ENCODE measurements at regions not wholly inside any gene's neighbourhood (a gene's known extent, or its start where the extent isn't known, plus 50 kb on each side); places are given as distances from the start of the nearest gene placed in this dataset.

DNA sequence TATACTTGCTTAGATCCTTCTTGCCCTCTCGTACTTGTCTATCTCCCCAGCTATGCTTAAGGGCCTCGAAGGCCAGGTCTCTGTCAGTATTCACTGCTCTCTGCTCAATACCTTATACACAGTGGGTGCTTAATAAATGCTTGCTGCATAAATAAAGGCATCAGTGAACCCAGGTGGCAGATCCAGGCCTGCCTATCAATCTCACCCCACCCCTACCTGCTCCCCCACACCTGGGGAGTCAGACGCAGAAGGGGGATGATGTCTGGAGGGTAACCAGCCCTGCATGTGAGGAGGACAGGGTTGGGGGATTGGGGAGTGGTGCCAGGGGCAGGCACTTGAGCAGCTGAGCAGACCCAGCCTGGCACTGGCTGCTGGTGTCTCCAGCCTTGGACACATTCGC lies 430.6 kb downstream of the MN1 start:
- H3K4me1 ChIP-seq (replicated peaks), result no peaks in the 10 kb centered on the region
- 95% methylated on average over 4 of the region's 4 CpGs for WGBS
- intact Hi-C loops (cut with DNase I), result no loop called here
- TF ChIP-seq, protein P1, sequence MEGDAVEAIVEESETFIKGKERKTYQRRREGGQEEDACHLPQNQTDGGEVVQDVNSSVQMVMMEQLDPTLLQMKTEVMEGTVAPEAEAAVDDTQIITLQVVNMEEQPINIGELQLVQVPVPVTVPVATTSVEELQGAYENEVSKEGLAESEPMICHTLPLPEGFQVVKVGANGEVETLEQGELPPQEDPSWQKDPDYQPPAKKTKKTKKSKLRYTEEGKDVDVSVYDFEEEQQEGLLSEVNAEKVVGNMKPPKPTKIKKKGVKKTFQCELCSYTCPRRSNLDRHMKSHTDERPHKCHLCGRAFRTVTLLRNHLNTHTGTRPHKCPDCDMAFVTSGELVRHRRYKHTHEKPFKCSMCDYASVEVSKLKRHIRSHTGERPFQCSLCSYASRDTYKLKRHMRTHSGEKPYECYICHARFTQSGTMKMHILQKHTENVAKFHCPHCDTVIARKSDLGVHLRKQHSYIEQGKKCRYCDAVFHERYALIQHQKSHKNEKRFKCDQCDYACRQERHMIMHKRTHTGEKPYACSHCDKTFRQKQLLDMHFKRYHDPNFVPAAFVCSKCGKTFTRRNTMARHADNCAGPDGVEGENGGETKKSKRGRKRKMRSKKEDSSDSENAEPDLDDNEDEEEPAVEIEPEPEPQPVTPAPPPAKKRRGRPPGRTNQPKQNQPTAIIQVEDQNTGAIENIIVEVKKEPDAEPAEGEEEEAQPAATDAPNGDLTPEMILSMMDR (IDR thresholded peaks at IDR 0.05), result no peak
- TF ChIP-seq POLR2AphosphoS5 (IDR thresholded peaks at IDR 0.05) (no peak), POLR2A (IDR thresholded peaks at IDR 0.05) (no peak)
- DNase-seq (ENCODE audit: low spot score), result no peak
- H3K27ac ChIP-seq, result no peak overlapping the region
- no peak overlapping the region for H3K4me3 ChIP-seq
- H3K9me3 ChIP-seq, result no peaks in the 10 kb centered on the region
- no peaks in the 10 kb centered on the region for H3K36me3 ChIP-seq
- no peaks in the 10 kb centered on the region for H3K27me3 ChIP-seq (replicated peaks; ENCODE audit: insufficient read depth)

DNA sequence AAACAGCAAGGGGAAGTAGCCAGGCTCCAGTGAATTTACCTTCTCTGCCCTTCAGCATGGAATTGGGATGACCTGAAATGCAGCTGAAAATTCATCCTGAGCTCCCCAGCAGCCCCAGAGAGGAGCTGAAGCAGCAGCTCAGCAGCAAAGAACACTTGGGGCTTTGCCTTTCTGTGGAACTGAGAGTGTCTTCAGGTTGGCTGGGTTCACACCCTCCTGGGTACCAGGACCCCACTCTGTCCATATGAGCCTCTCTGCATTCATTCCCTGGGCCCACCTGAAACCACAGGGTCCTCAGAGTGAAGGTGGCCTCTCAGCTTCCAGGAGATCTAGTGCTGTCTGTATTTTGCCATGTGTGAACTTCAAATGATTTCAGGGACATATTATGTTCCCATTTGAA lies 429.2 kb downstream of the MN1 start:
- Histone ChIP-seq H3K4me3 (no peak overlapping the region), H3K27me3 (replicated peaks; ENCODE audit: insufficient read depth) (no peaks in the 10 kb centered on the region), H3K9me3 (no peaks in the 10 kb centered on the region), H3K4me1 (replicated peaks) (no peaks in the 10 kb centered on the region), H3K27ac (no peak overlapping the region), H3K36me3 (no peaks in the 10 kb centered on the region)
- intact Hi-C loops (cut with DNase I), result no loop called here
- TF ChIP-seq POLR2AphosphoS5 (IDR thresholded peaks at IDR 0.05), result no peak
- TF ChIP-seq, protein P1 (IDR thresholded peaks at IDR 0.05), result no peak
- TF ChIP-seq POLR2A (IDR thresholded peaks at IDR 0.05), result no peak
- no peak for DNase-seq (ENCODE audit: low spot score)

DNA sequence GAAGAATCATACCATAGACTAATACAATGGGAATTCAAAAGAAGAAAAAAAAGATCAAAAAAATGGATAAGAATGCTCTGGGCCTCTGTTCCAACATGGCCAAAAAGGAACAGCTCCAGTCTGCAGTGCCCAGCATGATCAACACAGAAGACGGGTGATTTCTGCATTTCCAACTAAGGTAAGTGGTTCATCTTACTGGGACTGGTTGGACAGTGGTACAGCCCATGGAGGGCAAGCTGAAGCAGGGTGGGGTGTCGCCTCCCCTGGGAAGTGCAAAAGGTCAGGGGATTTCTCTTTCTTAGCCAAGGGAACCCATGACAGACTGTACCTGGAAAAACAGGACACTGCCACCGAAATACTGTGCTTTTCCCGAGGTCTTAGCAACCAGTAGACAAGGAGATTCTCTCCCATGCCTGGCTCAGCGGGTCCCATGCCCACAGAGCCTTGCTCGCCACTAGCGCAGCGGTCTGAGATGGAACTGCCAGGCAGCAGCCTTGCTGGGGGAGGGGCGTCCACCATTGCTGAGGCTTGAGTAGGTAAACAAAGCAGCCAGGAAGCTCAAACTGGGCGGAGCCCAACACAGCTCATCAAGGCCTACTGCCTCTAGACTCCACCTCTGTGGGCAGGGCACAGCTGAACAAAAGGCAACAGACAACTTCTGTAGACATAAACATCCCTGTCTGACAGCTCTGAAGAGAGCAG lies 428.4 kb downstream of the MN1 start:
- Histone ChIP-seq H3K4me3 (no peak overlapping the region), H3K27me3 (replicated peaks; ENCODE audit: insufficient read depth) (no peaks in the 10 kb centered on the region), H3K4me1 (replicated peaks) (no peaks in the 10 kb centered on the region), H3K36me3 (no peaks in the 10 kb centered on the region), H3K9me3 (no peaks in the 10 kb centered on the region), H3K27ac (no peak overlapping the region)
- DNase-seq (ENCODE audit: low spot score), result peak; percentile 72
- WGBS, result 76% methylated on average over 10 of the region's 10 CpGs
- TF ChIP-seq POLR2AphosphoS5 (IDR thresholded peaks at IDR 0.05), result peak; percentile 33
- TF ChIP-seq POLR2A (IDR thresholded peaks at IDR 0.05), result no peak
- TF ChIP-seq, protein P1 (IDR thresholded peaks at IDR 0.05), result peak in 1 of 4 experiments; percentile 19
- intact Hi-C loops (cut with DNase I), result no loop called here

DNA sequence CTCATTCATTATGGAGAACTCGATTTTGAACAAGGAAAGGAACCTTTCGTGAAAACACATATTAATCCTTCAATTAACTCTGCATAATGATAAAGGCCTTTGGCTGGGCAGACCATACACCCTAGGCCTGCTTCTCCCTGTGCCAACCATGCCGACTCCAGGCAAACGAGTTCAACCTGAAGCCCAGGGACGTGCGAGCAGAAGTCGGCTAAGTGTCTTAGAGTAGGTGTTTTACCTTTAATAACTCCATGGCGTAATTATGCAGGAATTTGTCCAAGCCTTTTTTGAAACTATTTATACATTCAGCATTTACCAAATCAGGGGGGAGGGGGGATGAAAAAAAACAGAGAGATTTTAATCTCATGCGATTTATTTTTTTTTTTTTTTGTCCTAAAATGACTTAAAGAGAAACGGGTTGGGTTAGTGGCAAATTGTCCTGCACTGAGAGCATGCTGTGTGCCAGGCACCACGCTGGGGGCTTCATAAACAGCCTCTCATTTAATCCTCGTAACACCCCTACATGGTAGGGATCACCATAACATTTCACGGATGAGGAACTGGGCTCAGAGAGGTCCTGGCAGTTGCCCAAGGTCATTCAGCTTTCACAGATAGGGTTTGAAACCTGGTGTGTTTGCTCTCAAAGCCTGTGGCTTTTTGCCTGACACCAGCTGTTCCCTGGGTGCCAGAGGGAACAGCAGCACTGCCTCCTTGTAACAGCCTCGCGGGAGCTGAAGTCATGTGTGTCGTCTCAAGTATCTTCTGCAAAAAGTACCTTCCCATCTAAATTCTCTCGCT lies 423.9 kb downstream of the MN1 start:
- Histone ChIP-seq H3K27me3 (replicated peaks; ENCODE audit: insufficient read depth) (no peaks in the 10 kb centered on the region), H3K4me1 (replicated peaks) (no peaks in the 10 kb centered on the region), H3K36me3 (no peaks in the 10 kb centered on the region), H3K27ac (no peak overlapping the region), H3K4me3 (no peak overlapping the region), H3K9me3 (no peaks in the 10 kb centered on the region)
- intact Hi-C loops (cut with DNase I), result no loop called here
- TF ChIP-seq POLR2A (IDR thresholded peaks at IDR 0.05), result no peak
- TF ChIP-seq, protein P1 (IDR thresholded peaks at IDR 0.05), result no peak
- no peak for TF ChIP-seq POLR2AphosphoS5 (IDR thresholded peaks at IDR 0.05)
- WGBS, result 41% methylated on average over 17 of the region's 17 CpGs
- DNase-seq (ENCODE audit: low spot score), result no peak

Measured in prostate gland (tissue), 2 donors.